Endothelial cell (in vitro differentiated cells): ENCODE measurements at regions not wholly inside any gene's neighbourhood (a gene's known extent, or its start where the extent isn't known, plus 50 kb on each side); places are given as distances from the start of the nearest gene placed in this dataset.
"Not testable (repeated sequence)": the region's sequence is repeated elsewhere in the genome, so short reads cannot be mapped to it uniquely, and the experiment has no call there.

Experiments used
- DNase-seq: peaks from one replicate; pipeline ENCODE4 v3.0.0; 2021; ENCODE audit warnings: low spot score
- H3K27ac Mint-ChIP-seq: one replicate; pipeline ENCODE4 v1.8.0; 2021; ENCODE audit warnings: mixed read lengths, inconsistent platforms; ENCODE audit not compliant: unreplicated experiment
- H3K27me3 Mint-ChIP-seq: one replicate; pipeline ENCODE4 v1.8.0; 2021; ENCODE audit warnings: mild to moderate bottlenecking, moderate library complexity, mixed read lengths, inconsistent platforms; ENCODE audit not compliant: unreplicated experiment
- H3K36me3 Mint-ChIP-seq: one replicate; pipeline ENCODE4 v1.8.0; 2021; ENCODE audit warnings: mild to moderate bottlenecking, low read depth, mixed read lengths, inconsistent platforms; ENCODE audit not compliant: unreplicated experiment
- H3K4me1 Mint-ChIP-seq: one replicate; pipeline ENCODE4 v1.8.0; 2021; ENCODE audit warnings: mild to moderate bottlenecking, mixed read lengths, inconsistent platforms; ENCODE audit not compliant: unreplicated experiment
- H3K4me3 Mint-ChIP-seq: one replicate; pipeline ENCODE4 v1.8.0; 2021; ENCODE audit warnings: mild to moderate bottlenecking, mixed read lengths, inconsistent platforms; ENCODE audit not compliant: unreplicated experiment
- H3K9me3 Mint-ChIP-seq: one replicate; pipeline ENCODE4 v1.8.0; 2021; ENCODE audit warnings: mixed read lengths, inconsistent platforms; ENCODE audit not compliant: unreplicated experiment
- CTCF ChIP-seq: fragments of 200-600 bp; sonication (generic); IDR thresholded peaks from one replicate; pipeline ENCODE4 v1.5.0; 2021; ENCODE audit warnings: antibody characterized with exemption; ENCODE audit not compliant: unreplicated experiment

- TF ChIP-seq CTCF, result no peak
- Mint-ChIP-seq H3K9me3 (no peaks in the 10 kb centered on the region), H3K36me3 (no peaks in the 10 kb centered on the region), H3K4me3 (no peak overlapping the region), H3K27me3 (no peaks in the 10 kb centered on the region), H3K4me1 (no peaks in the 10 kb centered on the region), H3K27ac (no peak overlapping the region)
- DNase-seq, result no peak
These were observed 204.2 kb upstream of the RASGEF1B start for GRCh38 chr4:81675791-81676393.

- H3K36me3 Mint-ChIP-seq, result no peaks in the 10 kb centered on the region
- H3K4me1 Mint-ChIP-seq, result no peaks in the 10 kb centered on the region
- no peak overlapping the region for H3K4me3 Mint-ChIP-seq
- H3K27ac Mint-ChIP-seq, result no peak overlapping the region
- DNase-seq, result no peak
- TF ChIP-seq CTCF, result no peak
- no peaks in the 10 kb centered on the region for H3K9me3 Mint-ChIP-seq
- H3K27me3 Mint-ChIP-seq, result no peaks in the 10 kb centered on the region
These were observed 202.3 kb upstream of the RASGEF1B start for GRCh38 chr4:81673961-81674360.

- not testable (repeated sequence) for H3K27me3 Mint-ChIP-seq, DNase-seq, H3K36me3 Mint-ChIP-seq
These were observed 196.6 kb upstream of the RASGEF1B start for GRCh38 chr4:81668328-81668727.

GRCh38 chr4:81667539-81667938 is 195.8 kb upstream of the RASGEF1B start:
- no peak for DNase-seq
- TF ChIP-seq CTCF, result no peak
- Mint-ChIP-seq H3K27ac (no peak overlapping the region), H3K27me3 (no peaks in the 10 kb centered on the region), H3K4me3 (no peak overlapping the region), H3K4me1 (no peaks in the 10 kb centered on the region), H3K9me3 (no peaks in the 10 kb centered on the region), H3K36me3 (no peaks in the 10 kb centered on the region)

More at GRCh38 chr4:81668328-81668727, 196.6 kb upstream of the RASGEF1B start:
- not testable (repeated sequence) for H3K4me3 Mint-ChIP-seq, H3K27ac Mint-ChIP-seq, H3K9me3 Mint-ChIP-seq, H3K4me1 Mint-ChIP-seq

- H3K27me3 Mint-ChIP-seq, result no peaks in the 10 kb centered on the region
These were observed 194.8 kb upstream of the RASGEF1B start for GRCh38 chr4:81666491-81666890.

More at GRCh38 chr4:81666491-81666890, 194.8 kb upstream of the RASGEF1B start:
- no peaks in the 10 kb centered on the region for H3K36me3 Mint-ChIP-seq
- DNase-seq, result no peak
- H3K4me1 Mint-ChIP-seq, result no peaks in the 10 kb centered on the region
- TF ChIP-seq CTCF, result no peak
- H3K4me3 Mint-ChIP-seq, result no peak overlapping the region
- no peak overlapping the region for H3K27ac Mint-ChIP-seq
- H3K9me3 Mint-ChIP-seq, result no peaks in the 10 kb centered on the region
